Loucy (cell line): ENCODE measurements at regions not wholly inside any gene's neighbourhood (a gene's known extent, or its start where the extent isn't known, plus 50 kb on each side); places are given as distances from the start of the nearest gene placed in this dataset.

Experiments used
- H2AFZ ChIP-seq: fragments of 200-600 bp; sonication (generic); 2 replicates; pipeline ENCODE4 v1.6.0; 2016; ENCODE audit warnings: antibody characterized with exemption, mild to moderate bottlenecking, low read length, moderate library complexity
- H3F3A ChIP-seq: fragments of 200-600 bp; 2 replicates; pipeline ENCODE4 v1.6.0; 2016; ENCODE audit warnings: antibody characterized with exemption, low read depth, mild to moderate bottlenecking
- H3K27me3 ChIP-seq: fragments of 200-600 bp; sonication (generic); 2 replicates; pipeline ENCODE4 v1.6.1; 2014; ENCODE audit warnings: low read length, mild to moderate bottlenecking; ENCODE audit not compliant: insufficient read depth, poor library complexity, severe bottlenecking
- H3K36me3 ChIP-seq: fragments of 200-600 bp; sonication (generic); 2 replicates; pipeline ENCODE4 v1.6.1; 2016; ENCODE audit warnings: low read length; ENCODE audit not compliant: insufficient read depth
- H3K4me1 ChIP-seq: fragments of 200-600 bp; sonication (generic); 2 replicates; pipeline ENCODE4 v1.5.1; 2014; ENCODE audit warnings: low read length, mild to moderate bottlenecking; ENCODE audit not compliant: insufficient read depth, poor library complexity, severe bottlenecking
- H3K4me2 ChIP-seq: fragments of 200-600 bp; sonication (generic); 2 replicates; pipeline ENCODE4 v1.6.0; 2014; ENCODE audit warnings: antibody characterized with exemption, low read length, low read depth, mild to moderate bottlenecking; ENCODE audit not compliant: poor library complexity, severe bottlenecking
- H3K4me3 ChIP-seq: fragments of 200-600 bp; sonication (generic); 2 replicates; pipeline ENCODE4 v1.5.1; 2014; ENCODE audit warnings: low read length, mild to moderate bottlenecking, mixed read lengths; ENCODE audit not compliant: poor library complexity, severe bottlenecking
- H3K79me2 ChIP-seq: fragments of 200-600 bp; sonication (generic); 2 replicates; pipeline ENCODE4 v1.6.1; 2014; ENCODE audit warnings: low read length; ENCODE audit not compliant: insufficient read depth
- H3K9ac ChIP-seq: fragments of 200-600 bp; sonication (generic); 2 replicates; pipeline ENCODE4 v1.6.0; 2014; ENCODE audit warnings: mild to moderate bottlenecking, low read depth, low read length, moderate library complexity; ENCODE audit not compliant: poor library complexity, severe bottlenecking
- H3K9me2 ChIP-seq: fragments of 200-600 bp; sonication (generic); replicated peaks from 2 replicates; pipeline ENCODE4 v1.6.1; 2016; ENCODE audit warnings: low read depth, low read length, mixed read lengths
- H3K9me3 ChIP-seq: fragments of 200-600 bp; sonication (generic); 2 replicates; pipeline ENCODE4 v1.6.1; 2014; ENCODE audit warnings: mild to moderate bottlenecking, antibody characterized with exemption, low read length, low read depth; ENCODE audit not compliant: insufficient read depth
- H4K20me1 ChIP-seq: fragments of 200-600 bp; sonication (generic); 2 replicates; pipeline ENCODE4 v1.6.0; 2014; ENCODE audit warnings: antibody characterized with exemption, low read length, mild to moderate bottlenecking; ENCODE audit not compliant: insufficient read depth, poor library complexity, severe bottlenecking
- EZH2phosphoT487 ChIP-seq: fragments of 200-600 bp; IDR thresholded peaks from 2 replicates; pipeline ENCODE4 v1.6.1; 2018; ENCODE audit warnings: antibody characterized with exemption, mild to moderate bottlenecking, moderate library complexity, borderline replicate concordance
- TF ChIP-seq, protein P1 (sequence below): fragments of 200-600 bp; sonication (generic); conservative IDR thresholded peaks from 2 replicates; pipeline ENCODE4 v1.5.1; 2014; ENCODE audit warnings: mild to moderate bottlenecking, antibody characterized with exemption, low read length

DNA sequence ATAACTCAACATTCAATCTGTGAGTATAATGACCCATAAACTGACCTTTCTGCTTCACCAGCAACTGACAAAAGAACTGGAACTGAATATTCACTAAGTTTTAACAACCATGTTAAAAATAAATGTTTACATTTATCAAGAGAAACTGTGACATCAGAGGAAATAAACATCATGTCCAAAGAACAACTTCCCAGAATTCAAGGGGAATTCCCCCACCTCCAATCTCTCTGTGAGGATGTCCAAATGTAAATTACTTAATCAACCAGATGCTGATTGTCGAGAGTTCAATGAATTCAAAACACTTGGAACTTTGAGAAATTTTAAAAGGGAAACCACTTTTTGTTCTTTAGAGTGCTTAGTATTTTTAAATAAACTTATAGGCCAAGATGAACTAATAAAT is 365.6 kb upstream of the ADGRL2 start:
- H4K20me1 ChIP-seq = no peaks in the 10 kb centered on the region
- no peaks in the 10 kb centered on the region for H3K79me2 ChIP-seq
- H3F3A ChIP-seq = no peaks in the 10 kb centered on the region
- no peaks in the 10 kb centered on the region; the same call in 1 of the 2 replicates for H3K9me3 ChIP-seq
- no peaks in the 10 kb centered on the region for H3K9me2 ChIP-seq
- no peak overlapping the region for H3K4me3 ChIP-seq
- H3K27me3 ChIP-seq = no peaks in the 10 kb centered on the region
- no peak overlapping the region for H3K9ac ChIP-seq
- no peaks in the 10 kb centered on the region for H3K4me1 ChIP-seq
- H3K36me3 ChIP-seq = no peaks in the 10 kb centered on the region
- no peak for TF ChIP-seq EZH2phosphoT487
- TF ChIP-seq, protein P1, sequence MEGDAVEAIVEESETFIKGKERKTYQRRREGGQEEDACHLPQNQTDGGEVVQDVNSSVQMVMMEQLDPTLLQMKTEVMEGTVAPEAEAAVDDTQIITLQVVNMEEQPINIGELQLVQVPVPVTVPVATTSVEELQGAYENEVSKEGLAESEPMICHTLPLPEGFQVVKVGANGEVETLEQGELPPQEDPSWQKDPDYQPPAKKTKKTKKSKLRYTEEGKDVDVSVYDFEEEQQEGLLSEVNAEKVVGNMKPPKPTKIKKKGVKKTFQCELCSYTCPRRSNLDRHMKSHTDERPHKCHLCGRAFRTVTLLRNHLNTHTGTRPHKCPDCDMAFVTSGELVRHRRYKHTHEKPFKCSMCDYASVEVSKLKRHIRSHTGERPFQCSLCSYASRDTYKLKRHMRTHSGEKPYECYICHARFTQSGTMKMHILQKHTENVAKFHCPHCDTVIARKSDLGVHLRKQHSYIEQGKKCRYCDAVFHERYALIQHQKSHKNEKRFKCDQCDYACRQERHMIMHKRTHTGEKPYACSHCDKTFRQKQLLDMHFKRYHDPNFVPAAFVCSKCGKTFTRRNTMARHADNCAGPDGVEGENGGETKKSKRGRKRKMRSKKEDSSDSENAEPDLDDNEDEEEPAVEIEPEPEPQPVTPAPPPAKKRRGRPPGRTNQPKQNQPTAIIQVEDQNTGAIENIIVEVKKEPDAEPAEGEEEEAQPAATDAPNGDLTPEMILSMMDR = no peak
- no peak overlapping the region for H3K4me2 ChIP-seq
- H2AFZ ChIP-seq = no peak overlapping the region

DNA sequence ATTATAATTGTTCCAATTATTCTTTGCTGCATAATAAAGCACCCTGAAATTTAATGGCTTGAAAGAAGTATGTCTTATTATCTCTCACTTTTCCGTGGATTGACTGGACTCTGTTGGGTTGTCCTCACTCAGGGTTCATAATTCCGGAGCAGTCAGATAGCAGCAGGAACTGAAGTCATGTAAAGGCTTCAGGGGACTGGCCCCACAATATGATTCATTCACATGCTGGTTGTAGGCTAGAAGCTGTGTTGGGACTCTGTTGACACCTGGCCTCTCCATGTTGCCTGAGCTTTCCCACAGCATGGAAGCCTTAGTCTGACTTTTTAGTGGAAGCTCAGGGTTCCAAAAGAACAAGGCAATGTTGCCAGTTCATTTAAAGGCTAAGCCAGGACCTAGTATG is 367.1 kb upstream of the ADGRL2 start:
- H3F3A ChIP-seq = no peaks in the 10 kb centered on the region
- no peaks in the 10 kb centered on the region for H3K79me2 ChIP-seq
- H2AFZ ChIP-seq = no peak overlapping the region
- H3K27me3 ChIP-seq = no peaks in the 10 kb centered on the region
- H3K4me2 ChIP-seq = no peak overlapping the region
- H3K9me3 ChIP-seq = no peaks in the 10 kb centered on the region; the same call in 1 of the 2 replicates
- H3K4me3 ChIP-seq = no peak overlapping the region
- H4K20me1 ChIP-seq = no peaks in the 10 kb centered on the region
- H3K9ac ChIP-seq = no peak overlapping the region
- H3K4me1 ChIP-seq = no peaks in the 10 kb centered on the region
- no peaks in the 10 kb centered on the region for H3K36me3 ChIP-seq
- H3K9me2 ChIP-seq = no peaks in the 10 kb centered on the region
- TF ChIP-seq, protein P1 = no peak
- no peak for TF ChIP-seq EZH2phosphoT487

DNA sequence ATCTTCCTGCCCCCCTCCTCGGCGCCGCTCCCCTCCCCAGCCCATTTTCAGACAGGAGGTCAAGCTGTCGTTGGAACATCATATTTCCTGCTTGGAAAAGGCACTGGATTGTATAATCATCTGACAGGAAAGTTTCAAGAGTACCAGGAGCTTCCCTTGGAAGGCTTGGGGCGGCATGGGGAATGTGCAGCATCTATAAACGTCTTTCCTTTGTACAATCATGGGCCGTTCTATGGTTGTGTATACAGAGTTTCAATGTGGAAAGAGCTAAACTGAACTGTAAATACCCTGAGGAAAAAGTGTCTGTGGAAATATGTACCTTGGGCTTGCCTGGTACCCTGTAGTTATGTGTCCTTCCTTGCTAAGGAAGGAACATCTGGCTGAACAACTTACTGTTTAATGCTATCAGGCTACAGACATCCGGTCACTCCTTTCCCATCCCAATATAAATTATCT is 368.1 kb upstream of the ADGRL2 start:
- H3K4me1 ChIP-seq = no peaks in the 10 kb centered on the region
- no peak for TF ChIP-seq EZH2phosphoT487
- TF ChIP-seq, protein P1 = no peak

More for the DNA sequence above, 368.1 kb upstream of the ADGRL2 start:
- H3F3A ChIP-seq = no peaks in the 10 kb centered on the region
- no peak overlapping the region for H2AFZ ChIP-seq
- H3K27me3 ChIP-seq = no peaks in the 10 kb centered on the region
- no peaks in the 10 kb centered on the region for H3K9me2 ChIP-seq
- no peaks in the 10 kb centered on the region for H3K79me2 ChIP-seq
- no peak overlapping the region for H3K4me3 ChIP-seq
- H3K9ac ChIP-seq = no peak overlapping the region
- no peaks in the 10 kb centered on the region for H4K20me1 ChIP-seq
- no peak overlapping the region for H3K4me2 ChIP-seq
- no peaks in the 10 kb centered on the region for H3K36me3 ChIP-seq
- no peaks in the 10 kb centered on the region; the same call in 1 of the 2 replicates for H3K9me3 ChIP-seq
